GM11168 (cell line): ENCODE measurements at regions not wholly inside any gene's neighbourhood (a gene's known extent, or its start where the extent isn't known, plus 50 kb on each side); places are given as distances from the start of the nearest gene placed in this dataset.
"Not testable (repeated sequence)": the region's sequence is repeated elsewhere in the genome, so short reads cannot be mapped to it uniquely, and the experiment has no call there.

Experiments
- in situ Hi-C: fragments of 300-500 bp; cut with MboI; formaldehyde crosslinking; loops from one replicate; pipeline ENCODE4 v1.12.0; 2022; ENCODE audit warnings: low sequenced_read_pairs; ENCODE audit not compliant: unreplicated experiment

GRCh38 chr2:71962350-71962749 lies 185.3 kb downstream of the CYP26B1 start:
- in situ Hi-C loops, result no loop called here

- in situ Hi-C loops, result no loop called here
Observed at GRCh38 chr2:71961289-71962027, 186.2 kb downstream of the CYP26B1 start.

- in situ Hi-C loops, result no loop called here
Observed at GRCh38 chr2:71959494-71959893, 188.2 kb downstream of the CYP26B1 start.

- in situ Hi-C loops, result not testable (repeated sequence)
Observed at GRCh38 chr2:71958426-71958825, 189.2 kb downstream of the CYP26B1 start.

DNA sequence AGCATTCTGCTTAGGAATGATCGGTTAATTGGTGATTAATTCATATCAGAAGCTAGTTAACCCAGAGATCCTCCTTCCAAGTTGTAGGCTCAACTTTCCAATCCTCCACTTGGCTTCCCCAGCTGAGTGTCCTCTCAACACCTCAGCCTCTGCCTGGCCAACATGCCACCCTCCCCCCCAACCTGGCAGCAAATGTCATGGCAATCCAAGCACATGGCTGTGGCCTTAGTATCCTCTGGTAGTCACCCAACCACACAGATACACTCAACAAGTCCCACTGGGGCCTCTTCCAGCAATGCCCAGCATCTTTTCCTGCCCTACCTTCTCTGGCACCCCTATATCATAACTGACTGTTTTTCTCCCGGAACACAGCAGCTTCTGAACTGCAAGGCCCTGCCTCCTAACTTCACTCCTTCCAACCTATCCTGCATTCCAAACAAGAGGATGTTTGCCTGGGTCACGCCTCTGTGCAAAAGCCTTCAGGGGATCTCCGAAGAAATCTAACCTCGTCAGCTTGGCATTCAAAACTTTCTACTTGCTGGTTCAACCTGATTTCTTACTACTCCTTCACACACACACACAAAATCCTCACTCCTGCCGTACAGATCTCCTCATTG lies 195.0 kb downstream of the CYP26B1 start:
- in situ Hi-C loops, result no loop called here

- in situ Hi-C loops, result no loop called here
Observed at GRCh38 chr2:71951718-71952404, 195.8 kb downstream of the CYP26B1 start.

- in situ Hi-C loops, result no loop called here
Observed at GRCh38 chr2:71951083-71951468, 196.6 kb downstream of the CYP26B1 start.

- in situ Hi-C loops, result no loop called here
Observed at GRCh38 chr2:71950256-71951082, 197.2 kb downstream of the CYP26B1 start.

GRCh38 chr2:71949537-71949798 lies 198.2 kb downstream of the CYP26B1 start:
- in situ Hi-C loops, result no loop called here

DNA sequence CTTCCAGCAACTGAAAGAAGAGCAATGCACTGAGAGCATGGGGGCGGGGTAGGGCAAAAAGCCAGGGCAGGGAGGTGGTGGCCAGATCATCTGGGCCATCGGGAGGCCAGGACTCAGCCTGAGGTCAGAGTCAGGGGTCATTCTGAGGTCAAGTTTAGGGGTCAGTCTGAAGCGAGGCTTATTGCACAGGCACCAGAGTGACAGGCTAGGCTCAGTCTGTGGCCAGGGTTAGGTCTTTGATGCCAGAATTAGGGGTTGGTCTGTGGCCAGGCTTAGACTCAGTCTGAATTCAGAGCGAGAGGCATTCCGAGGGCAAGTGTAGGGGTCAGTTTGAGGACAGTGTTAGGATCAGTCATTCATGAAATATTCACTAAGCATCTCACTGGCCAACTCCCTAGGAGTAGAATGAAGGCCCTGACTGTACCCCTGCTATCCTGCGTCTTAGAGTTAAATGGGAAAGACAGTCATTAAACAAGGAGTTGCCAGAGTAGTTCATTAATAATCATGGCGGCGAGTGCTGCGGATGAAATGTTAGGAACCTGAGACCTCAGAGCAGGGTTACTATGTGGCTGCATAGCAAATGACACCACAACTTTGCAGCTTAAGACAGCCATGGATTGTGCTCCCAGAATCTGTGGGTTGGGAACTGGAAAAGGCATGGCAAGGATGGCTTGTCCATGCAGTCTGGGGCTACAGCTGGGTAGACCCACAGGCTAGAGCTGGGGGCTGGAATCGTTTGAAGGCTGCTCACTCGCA lies 198.7 kb downstream of the CYP26B1 start:
- in situ Hi-C loops, result no loop called here

DNA sequence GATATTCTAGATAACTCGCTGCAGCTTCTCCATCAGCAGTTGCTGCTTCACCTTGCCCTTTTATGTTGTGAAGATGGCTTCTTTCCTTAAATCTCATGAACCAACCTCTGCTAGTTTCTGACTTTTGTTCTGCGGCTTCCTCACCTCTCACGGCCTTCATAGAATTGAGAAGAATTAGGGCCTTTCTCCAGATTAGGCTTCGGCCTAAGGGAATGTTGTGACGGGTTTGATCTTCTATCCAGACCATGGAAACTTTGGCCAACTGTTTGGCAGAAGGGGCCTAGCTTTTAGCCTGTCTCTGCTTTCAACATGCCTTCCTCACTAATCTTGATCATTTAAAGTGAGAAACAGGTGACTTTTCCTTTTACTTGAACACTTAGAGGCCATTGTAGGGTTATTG lies 199.9 kb downstream of the CYP26B1 start:
- in situ Hi-C loops, result no loop called here

DNA sequence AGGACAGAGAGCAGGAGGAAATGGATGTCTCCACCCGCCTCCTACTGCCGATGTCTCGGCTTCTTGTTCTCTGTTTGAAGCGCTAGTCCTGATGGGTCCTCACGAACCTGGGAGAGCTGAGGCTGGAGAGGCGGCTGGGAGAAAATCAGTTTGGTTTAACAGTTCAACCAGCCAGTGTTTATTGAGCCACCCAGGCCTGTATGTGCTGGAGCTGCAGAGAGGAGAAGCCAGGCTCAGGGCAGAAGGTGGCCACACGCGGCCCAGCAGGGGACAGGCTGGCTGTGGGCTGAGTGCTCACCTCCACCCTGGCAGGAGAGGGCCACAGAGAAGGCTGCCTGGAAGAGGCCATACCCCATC lies 202.1 kb downstream of the CYP26B1 start:
- in situ Hi-C loops, result no loop called here

GRCh38 chr2:71944806-71945602 lies 202.7 kb downstream of the CYP26B1 start:
- in situ Hi-C loops, result no loop called here

DNA sequence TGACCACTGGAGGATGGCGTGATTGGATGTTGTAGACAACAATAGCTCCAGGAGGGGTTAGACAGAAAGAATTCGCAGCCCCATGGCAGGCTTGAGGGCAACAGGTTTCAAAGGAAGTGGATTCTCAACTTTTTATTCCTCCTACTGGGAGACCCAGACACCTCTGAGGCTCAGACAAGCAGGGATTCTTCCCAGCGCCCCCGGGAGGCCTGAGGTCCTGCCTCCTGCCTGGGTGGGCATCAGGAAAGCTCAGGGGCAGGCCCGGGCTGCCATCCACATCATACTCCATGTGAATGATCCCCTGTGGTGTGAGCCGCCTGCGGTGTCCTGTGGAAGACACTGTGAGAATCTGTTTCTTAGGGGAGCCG lies 203.5 kb downstream of the CYP26B1 start:
- in situ Hi-C loops, result no loop called here

DNA sequence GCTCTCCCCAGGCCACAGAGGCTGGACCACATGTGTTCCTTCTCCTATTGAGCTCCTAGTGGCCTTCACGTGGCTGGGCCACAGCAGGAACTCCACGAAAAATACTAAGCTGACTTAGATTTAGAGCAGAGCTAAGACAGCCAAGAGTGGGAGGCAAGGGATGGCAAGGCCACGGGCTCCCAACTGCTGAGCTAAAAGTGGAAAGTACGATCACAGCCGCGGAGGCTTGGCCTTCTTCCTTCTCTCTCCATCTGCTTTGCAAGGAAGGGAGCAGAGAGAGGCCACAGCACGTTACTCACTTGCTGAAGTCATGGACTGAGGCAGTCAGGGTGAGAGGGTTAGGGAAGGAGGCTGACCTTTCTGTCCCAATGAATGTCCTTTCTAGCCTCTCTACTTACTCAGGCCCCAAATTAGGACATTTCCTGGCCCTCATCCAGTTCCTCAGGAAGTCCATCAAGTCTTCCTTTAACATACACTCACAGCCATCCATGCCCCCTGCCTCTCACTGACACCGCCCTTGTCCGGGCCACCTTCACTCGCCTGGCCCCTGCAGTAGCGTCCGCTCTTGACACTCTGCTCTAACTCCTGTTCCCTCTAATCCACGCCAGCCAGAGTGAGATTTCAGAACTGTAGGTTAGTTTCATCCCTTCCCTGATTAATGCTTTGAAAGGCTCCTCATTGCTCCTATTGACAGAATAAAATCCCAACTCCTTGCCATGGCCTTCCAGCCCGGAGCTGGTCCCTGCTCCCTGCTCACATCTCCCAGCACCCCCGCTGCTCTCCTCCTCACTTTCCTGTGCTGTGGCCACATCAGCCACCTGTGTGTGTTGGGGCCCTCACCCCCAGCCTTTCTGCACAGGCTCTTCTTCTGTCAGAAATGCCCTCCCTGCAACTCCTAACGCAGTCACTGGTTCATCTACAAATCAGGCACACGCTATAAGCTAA lies 204.2 kb downstream of the CYP26B1 start:
- in situ Hi-C loops, result no loop called here

GRCh38 chr2:71941726-71942525 lies 205.7 kb downstream of the CYP26B1 start:
- in situ Hi-C loops, result no loop called here

DNA sequence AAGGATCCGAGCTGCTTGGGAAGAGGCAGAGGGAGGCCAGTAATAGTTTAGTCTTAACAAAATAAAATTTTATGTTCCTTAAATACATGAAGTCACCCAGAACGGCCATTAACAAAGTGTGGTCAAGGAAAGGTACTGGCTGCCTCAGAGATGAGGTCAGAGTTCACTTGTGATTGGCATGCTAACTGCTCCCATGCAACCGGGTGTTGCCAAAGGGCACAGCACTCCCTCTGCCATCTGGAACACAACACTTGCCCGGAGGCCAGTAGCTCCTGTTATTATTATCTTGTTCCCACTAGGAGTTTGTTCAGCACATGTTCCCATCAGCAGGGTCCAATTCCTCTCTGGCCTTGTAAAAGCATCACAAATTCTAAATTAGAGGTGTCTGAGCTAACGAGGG lies 207.0 kb downstream of the CYP26B1 start:
- in situ Hi-C loops, result no loop called here
